ENCODE measurements at regions not wholly inside any gene's neighbourhood (a gene's known extent, or its start where the extent isn't known, plus 50 kb on each side); places are given as distances from the start of the nearest gene placed in this dataset.
"Not testable (repeated sequence)": the region's sequence is repeated elsewhere in the genome, so short reads cannot be mapped to it uniquely, and the experiment has no call there.

DNA sequence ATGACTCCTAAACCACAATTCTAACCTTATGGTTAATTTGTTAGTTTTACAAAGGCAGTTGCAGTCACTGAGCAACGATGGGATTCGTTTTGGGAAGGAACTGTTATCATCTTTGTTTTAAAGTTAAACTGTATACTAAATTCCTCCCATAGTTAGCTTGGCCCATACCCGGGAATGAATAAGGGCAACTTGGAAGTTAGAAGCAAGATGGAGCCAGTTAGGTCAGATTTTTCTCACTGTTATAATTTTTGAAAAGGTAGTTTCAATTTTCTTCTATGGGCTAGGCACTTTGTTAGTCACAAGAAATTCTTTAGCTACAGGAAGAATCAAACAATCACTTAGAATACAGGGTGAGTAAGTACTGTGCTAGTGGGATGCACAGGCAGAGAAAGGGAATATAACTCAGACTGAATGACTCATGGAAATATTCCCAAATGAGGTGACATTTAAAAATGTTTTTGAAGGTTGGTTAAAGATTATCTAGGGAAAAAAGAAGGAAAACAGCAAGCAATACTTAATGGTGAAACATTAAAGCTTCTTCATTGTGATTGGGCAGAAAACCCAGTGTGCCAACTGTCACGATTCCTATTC, 153.6 kb downstream of the MAGEB17 start:
- ATAC-seq, result no peak
- DNase-seq, result no peak

GRCh38 chrX:16333453-16333852, 166.2 kb downstream of the MAGEB17 start:
- ATAC-seq, result no peak
- no peak for DNase-seq

DNA sequence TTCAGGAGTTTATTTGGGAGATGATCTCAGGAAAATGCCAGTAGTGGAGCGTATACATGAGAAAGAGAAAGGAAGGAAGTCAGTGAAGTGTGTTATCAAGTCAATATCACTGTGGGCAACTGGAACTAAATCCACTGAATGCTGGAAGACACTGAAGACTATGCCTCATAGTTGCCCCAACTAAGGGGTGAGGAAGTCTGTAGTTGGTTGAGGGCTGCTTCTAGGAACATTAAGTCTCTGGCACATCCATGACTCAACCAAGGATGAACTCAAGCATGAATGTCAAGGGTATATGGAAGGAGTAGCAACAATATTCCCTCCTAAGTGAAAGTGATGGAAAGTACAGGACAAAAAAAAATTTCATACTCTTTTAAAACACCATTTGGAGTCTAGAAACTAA, 167.9 kb downstream of the MAGEB17 start:
- peak; percentile 43 for ATAC-seq
- DNase-seq, result no peak

- no peak for DNase-seq
- no peak for ATAC-seq
These were observed 180.8 kb downstream of the MAGEB17 start for GRCh38 chrX:16347968-16348670.

DNA sequence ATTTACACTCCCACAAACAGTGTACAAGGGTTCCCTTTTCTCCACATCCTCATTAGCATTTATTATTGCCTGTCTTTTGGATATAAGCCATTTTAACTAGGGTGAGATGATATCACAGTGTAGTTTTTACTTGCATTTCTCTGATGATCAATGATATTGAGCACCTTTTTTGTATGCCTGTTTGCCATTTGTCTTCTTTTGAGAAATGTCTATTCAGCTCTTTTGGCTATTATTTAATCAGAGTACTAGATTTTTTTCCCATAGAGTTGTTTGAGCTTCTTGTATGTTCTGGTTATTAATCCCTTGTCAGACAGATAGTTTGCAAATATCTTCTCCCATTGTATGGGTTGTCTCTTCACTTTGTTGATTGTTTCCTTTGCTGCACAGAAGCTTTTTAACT, 190.6 kb downstream of the MAGEB17 start:
- no peak for ATAC-seq
- no peak for DNase-seq

- ATAC-seq, DNase-seq: not testable (repeated sequence)
These were observed 192.8 kb downstream of the MAGEB17 start for GRCh38 chrX:16360056-16360455.

- ATAC-seq, result no peak
- DNase-seq, result no peak
These were observed 201.4 kb downstream of the MAGEB17 start for GRCh38 chrX:16368696-16369095.

GRCh38 chrX:16376056-16376455, 208.8 kb downstream of the MAGEB17 start:
- DNase-seq (no peak), ATAC-seq (no peak)

- no peak for ATAC-seq
- no peak for DNase-seq
These were observed 218.8 kb downstream of the MAGEB17 start for GRCh38 chrX:16386126-16386525.

GRCh38 chrX:16392597-16392996, 225.3 kb downstream of the MAGEB17 start:
- DNase-seq (no peak), ATAC-seq (no peak)

DNA sequence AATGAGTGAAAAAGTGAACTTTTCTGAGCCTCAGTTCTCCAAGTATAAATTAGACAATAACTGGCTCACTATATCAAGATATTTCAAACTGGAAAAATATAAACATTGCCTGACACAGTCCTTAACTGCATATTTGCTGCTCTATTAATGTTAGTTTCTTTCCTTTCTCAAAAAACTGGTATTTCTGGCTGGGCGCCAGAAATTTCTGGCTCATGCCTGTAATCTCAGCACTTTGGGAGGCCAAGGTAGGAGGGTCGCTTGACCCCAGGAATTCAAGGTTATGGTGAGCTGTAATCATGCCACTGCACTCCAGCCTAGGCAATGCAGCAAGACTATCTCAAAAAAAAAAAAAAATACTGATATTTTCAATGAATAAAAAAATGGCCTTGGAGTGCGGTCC, 227.0 kb downstream of the MAGEB17 start:
- DNase-seq (no peak), ATAC-seq (no peak)

DNA sequence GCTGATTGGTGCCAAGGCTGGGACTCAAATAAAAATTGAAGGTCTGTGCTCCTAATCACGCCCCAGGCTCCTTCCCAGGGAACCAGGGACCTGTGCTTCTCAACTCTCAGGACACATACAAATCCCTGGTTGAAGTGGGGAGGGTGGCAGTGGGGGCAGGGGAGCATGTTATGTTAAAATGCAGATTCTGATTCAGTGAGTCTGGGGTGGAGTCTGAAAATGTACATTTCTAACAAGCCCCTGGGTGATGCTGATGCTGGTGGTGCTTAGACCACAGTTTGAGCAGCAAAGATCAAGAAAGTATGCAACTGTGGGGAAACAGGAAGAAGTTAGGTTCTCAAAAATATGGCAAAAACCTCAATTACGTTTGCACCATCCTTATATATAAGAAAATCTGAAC, 236.5 kb downstream of the MAGEB17 start:
- DNase-seq (no peak), ATAC-seq (no peak)

- no peak for ATAC-seq
These were observed 233.4 kb upstream of the S100G start for GRCh38 chrX:16416588-16416987.

DNA sequence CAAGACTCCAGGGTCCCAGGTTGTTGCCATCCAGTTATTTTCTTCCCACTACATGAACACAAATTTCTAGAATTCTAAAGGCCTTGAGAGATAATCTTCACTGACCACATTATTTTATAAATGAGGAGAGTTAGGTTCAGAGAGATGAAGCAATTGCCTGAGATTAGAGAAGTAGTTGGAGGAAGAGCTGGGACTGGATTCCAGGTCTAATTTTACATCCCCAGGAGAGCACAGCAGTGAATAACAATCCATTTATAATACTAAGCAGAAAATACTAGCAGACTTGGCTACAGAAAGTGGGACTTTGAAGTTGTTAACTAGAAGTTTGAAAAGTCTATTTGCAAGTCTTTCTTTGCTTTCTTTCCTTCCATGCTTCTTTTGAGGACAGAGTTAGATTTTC, 231.3 kb upstream of the S100G start:
- no peak for ATAC-seq

More at GRCh38 chrX:16416588-16416987, 233.4 kb upstream of the S100G start:
- no peak for DNase-seq

DNA sequence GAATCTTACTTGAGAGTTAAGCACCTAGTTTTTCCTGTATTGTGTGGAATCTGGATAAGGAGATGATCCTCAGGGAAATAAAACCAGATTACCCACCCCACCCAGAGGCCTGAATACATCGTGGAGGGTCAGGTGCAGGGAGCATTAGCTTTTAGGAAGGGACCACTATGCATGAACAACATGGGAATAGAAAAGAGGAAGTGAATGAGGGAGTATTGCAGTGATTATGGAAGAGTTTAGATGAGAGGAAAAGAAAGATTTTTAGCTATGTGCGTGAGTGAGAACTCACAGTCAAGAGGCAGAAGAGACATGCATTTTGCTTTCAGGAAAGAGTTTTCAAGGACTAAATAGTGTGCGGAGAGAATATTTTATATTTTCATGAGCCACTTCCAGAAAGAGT, 222.3 kb upstream of the S100G start:
- no peak for ATAC-seq

More for the DNA sequence above, 231.3 kb upstream of the S100G start:
- no peak for DNase-seq

GRCh38 chrX:16429406-16429805, 220.6 kb upstream of the S100G start:
- DNase-seq, result no peak

More for the DNA sequence above, 222.3 kb upstream of the S100G start:
- no peak for DNase-seq

GRCh38 chrX:16431266-16431665, 218.7 kb upstream of the S100G start:
- DNase-seq, result no peak
- no peak for ATAC-seq

More at GRCh38 chrX:16429406-16429805, 220.6 kb upstream of the S100G start:
- no peak for ATAC-seq

DNA sequence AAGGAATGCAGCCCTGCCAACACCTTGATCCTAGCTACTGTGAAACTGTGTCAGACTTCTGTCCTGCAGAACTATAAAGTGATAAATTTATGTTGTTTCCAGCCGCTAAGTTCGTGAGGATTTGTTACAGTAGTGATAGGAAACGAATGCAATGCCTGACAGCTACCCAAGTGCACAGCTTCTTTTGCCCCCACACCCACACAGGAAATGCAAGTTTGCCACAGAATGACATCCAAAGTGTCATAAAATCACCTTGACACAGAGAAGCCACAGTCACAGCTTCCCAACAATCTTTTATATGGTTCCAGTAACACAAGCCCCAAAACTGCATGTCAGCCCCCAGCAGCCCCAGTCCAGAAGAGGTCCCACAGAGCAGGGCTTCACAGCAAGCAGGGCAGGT, 216.9 kb upstream of the S100G start:
- no peak for ATAC-seq
- DNase-seq, result no peak

- no peak for DNase-seq
- no peak for ATAC-seq
These were observed 214.5 kb upstream of the S100G start for GRCh38 chrX:16435399-16435986.

DNA sequence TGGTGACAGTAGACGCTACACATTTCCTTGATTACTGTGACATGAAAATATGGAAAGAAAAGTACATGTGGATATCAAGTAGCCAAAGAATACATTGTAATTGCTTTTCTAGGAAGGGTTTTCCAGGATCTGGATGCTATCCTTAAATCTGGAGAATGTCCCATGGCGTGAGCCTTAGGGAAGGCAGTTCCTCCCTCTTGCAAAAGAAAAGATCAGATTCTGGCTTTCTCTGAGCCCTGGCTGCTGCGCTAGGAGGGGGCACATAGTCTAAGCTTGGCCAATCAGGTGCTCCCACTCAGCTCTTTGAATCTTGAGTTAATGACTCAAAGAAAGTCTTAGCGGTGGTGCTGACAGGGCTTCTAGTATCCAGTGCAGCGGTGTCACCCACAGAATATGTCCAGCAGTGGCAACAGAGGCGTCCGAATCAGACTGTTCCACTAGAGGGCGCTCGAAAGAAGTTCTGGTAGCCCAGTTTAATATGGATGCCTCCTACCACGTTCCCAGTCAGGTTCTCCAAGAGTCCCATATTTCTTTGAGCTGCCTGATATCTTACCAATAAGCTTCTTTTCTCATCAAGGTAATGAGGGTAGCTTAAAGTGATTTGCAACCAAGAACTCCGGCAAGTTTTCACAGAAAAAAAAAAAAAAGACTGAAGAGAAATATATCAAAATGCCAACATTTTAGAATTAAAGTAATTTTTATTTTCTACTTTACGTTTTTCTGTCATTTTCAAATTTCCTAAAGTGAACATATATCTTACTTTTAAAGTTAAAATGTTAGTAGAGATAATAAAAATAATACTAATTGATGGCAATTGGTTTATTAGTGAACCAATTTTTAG, 213.4 kb upstream of the S100G start:
- ATAC-seq (peak; percentile 81), DNase-seq (peak; percentile 65)

DNA sequence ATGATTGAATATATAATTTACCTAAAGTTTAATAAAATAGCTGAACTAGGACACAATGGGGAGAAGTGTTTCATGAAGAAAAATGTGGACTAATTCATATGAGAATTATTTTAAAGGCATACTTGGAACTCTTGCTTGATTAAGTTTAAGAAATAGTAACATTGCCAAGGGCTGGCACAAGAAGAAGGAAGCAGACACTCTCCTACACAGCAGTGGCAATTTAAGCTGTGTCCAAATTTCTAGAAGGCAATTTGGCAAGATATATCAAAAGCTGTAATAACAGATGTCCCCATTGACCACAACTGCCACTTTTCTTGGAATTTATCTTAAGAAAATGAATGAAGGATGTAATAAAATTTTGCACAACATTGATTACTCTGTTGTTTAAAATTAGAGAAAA, 209.5 kb upstream of the S100G start:
- no peak for ATAC-seq
- DNase-seq, result no peak

DNA sequence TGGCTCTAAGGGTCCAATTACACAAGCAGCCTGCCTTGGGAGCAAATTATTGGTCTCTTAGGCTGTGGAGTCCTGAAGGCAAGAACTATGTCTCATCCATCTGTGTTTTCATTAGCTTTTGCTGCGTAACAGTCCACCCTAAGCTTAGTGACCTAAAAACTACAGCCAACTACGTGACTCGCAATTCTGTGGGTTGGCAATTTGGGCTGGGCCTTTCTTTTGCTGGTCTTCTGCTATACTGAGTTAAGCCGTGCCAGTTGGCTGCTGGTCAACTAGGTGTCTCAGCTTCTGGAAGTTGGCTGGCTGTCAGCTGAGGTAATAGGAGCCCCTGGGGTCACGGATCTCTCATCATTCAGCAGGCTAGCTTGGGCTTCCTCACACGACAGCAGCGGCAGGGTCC, 205.6 kb upstream of the S100G start:
- no peak for ATAC-seq
- DNase-seq, result no peak
